HepG2 (cell line): ENCODE measurements at regions not wholly inside any gene's neighbourhood (a gene's known extent, or its start where the extent isn't known, plus 50 kb on each side); places are given as distances from the start of the nearest gene placed in this dataset.

ENCODE experiments used
- ATAC-seq: fragments of 200-7000 bp; cut with Tn5 transposase; 3 replicates; pipeline ENCODE4 v1.9.1; 2020; ENCODE audit warnings: mild to moderate bottlenecking, moderate library complexity
- BruUV-seq: library from RNA; stranded (reverse); fragments of 400-500 nt; replicated peaks from 2 replicates; lab custom pipeline; 2021; lab: Mats Ljungman, UMichigan
- CTCF ChIA-PET: fragments of 300-600 bp; formaldehyde crosslinking; extraction: SDS; loops from one replicate; lab custom pipeline; 2021; ENCODE audit warnings: low total read pairs, inconsistent platforms, low intra/inter-chr PET ratio; lab: Yijun Ruan, JAX
- POLR2A ChIA-PET: fragments of 350-600 bp; sonication (Branson Sonifier 250); formaldehyde crosslinking; loops from one replicate; lab custom pipeline; 2020; ENCODE audit warnings: antibody characterized with exemption, inconsistent platforms; lab: Yijun Ruan, JAX
- DNase-seq: peaks from one replicate; pipeline ENCODE4 v3.0.0-alpha.2; 2015; ENCODE audit warnings: low spot score
- FAIRE-seq: peaks from 3 replicates; lab custom pipeline; 2011; peaks lifted over from hg19 to GRCh38; lab: Jason Lieb, UNC
- H2AFZ ChIP-seq: one replicate; pipeline ENCODE4 v1.6.1; 2011; ENCODE audit warnings: low read length, inconsistent platforms
- H3K27ac ChIP-seq: fragments of 300-600 bp; 3 replicates; pipeline ENCODE4 v1.8.0; 2011; ENCODE audit warnings: mixed run types, mild to moderate bottlenecking, mixed read lengths, low read length, inconsistent platforms; ENCODE audit not compliant: insufficient read depth; ENCODE audit errors: extremely low read length
- H3K27me3 ChIP-seq, 2 experiments: fragments of 200-600 bp in 1 of 2; 2 replicates in 1 of 2; 3 replicates in 1 of 2; pipeline versions ENCODE4 v1.6.0 to v1.8.0; 2011; ENCODE audit warnings: low read length in 2 of 2, mild to moderate bottlenecking in 2 of 2, moderate library complexity in 2 of 2, inconsistent platforms in 1 of 2; ENCODE audit not compliant: insufficient read depth in 2 of 2, control insufficient read depth in 1 of 2
- H3K36me3 ChIP-seq, 2 experiments: fragments of 200-600 bp in 1 of 2; replicated peaks in 1 of 2; 2 replicates in 1 of 2; 3 replicates in 1 of 2; pipeline versions ENCODE4 v1.5.1 to v1.8.0; 2011; ENCODE audit warnings: low read length in 2 of 2, inconsistent platforms in 1 of 2; ENCODE audit not compliant: insufficient read depth in 2 of 2, control insufficient read depth in 1 of 2
- H3K4me1 ChIP-seq: 2 replicates; pipeline ENCODE4 v1.5.1; 2012; ENCODE audit warnings: low read length, inconsistent platforms; ENCODE audit not compliant: insufficient read depth
- H3K4me2 ChIP-seq: 2 replicates; pipeline ENCODE4 v1.6.0; 2011; ENCODE audit warnings: low read depth, low read length, inconsistent platforms
- H3K4me3 ChIP-seq, 3 experiments: fragments of 200-600 bp in 1 of 3; sonication (generic), shearing (Covaris generic) in 1 of 3; replicated peaks in 1 of 3; 2 replicates each; pipeline ENCODE4 v1.5.1; 2011 to 2016; ENCODE audit warnings: low read length in 3 of 3, inconsistent platforms in 2 of 3, low read depth in 2 of 3, mild to moderate bottlenecking in 2 of 3, control low read depth in 1 of 3, mixed read lengths in 1 of 3; ENCODE audit not compliant: insufficient read depth in 1 of 3
- H3K79me2 ChIP-seq: one replicate; pipeline ENCODE4 v1.6.1; 2011; ENCODE audit warnings: low read length, inconsistent platforms; ENCODE audit not compliant: insufficient read depth
- H3K9ac ChIP-seq: 2 replicates; pipeline ENCODE4 v1.6.0; 2011; ENCODE audit warnings: mild to moderate bottlenecking, low read depth, low read length, inconsistent platforms; ENCODE audit not compliant: insufficient read depth
- H3K9me3 ChIP-seq: 2 replicates; pipeline ENCODE4 v1.5.1; 2012; ENCODE audit warnings: mild to moderate bottlenecking, low read length
- H4K20me1 ChIP-seq: 2 replicates; pipeline ENCODE4 v1.6.0; 2011; ENCODE audit warnings: inconsistent platforms, mild to moderate bottlenecking, low read length, moderate library complexity; ENCODE audit not compliant: insufficient read depth
- CBFB ChIP-seq: sonication (generic); formaldehyde crosslinking; IDR thresholded peaks from 2 replicates; pipeline ENCODE4 v1.4.0; 2020; ENCODE audit warnings: missing genetic modification reagents
- RBFOX2 ChIP-seq: fragments of 200-400 bp; formaldehyde crosslinking; IDR thresholded peaks from 2 replicates; pipeline ENCODE4 v1.6.1; 2017; ENCODE audit warnings: low read depth, mild to moderate bottlenecking, low read length
- SIX4 ChIP-seq: sonication (generic); formaldehyde crosslinking; IDR thresholded peaks from 2 replicates; pipeline ENCODE4 v1.4.0; 2020; ENCODE audit warnings: missing genetic modification reagents
- TAF15 ChIP-seq: fragments of 200-400 bp; formaldehyde crosslinking; IDR thresholded peaks from one replicate; pipeline ENCODE4 v1.6.1; 2018; ENCODE audit warnings: mild to moderate bottlenecking, low read depth, low read length; ENCODE audit not compliant: poor library complexity, severe bottlenecking
- ZNF331 ChIP-seq: sonication (generic); formaldehyde crosslinking; IDR thresholded peaks from 2 replicates; pipeline ENCODE4 v1.4.0; 2020; ENCODE audit warnings: missing genetic modification reagents
- ZNF616 ChIP-seq: sonication (generic); formaldehyde crosslinking; IDR thresholded peaks from 2 replicates; pipeline ENCODE4 v1.5.0; 2020; ENCODE audit warnings: low read depth, mild to moderate bottlenecking, missing genetic modification reagents
- WGBS: methylation state at CpG from one replicate; pipeline ENCODE4 v1.1.6; 2017; ENCODE audit warnings: low lambda C conversion rate; 5-methylcytosine and 5-hydroxymethylcytosine counted together
- in situ Hi-C: cut with HindIII; loops from 2 replicates; pipeline ENCODE4 v1.10.0; 2017; ENCODE audit warnings: low pct_unique_long_range_greater_than_20kb; ENCODE audit not compliant: extremely low pct_ligation_motif_present
- intact Hi-C: fragments of 100-400 bp; cut with micrococcal nuclease; formaldehyde crosslinking; loops from one replicate; pipeline ENCODE4 v1.10.0; 2022; ENCODE audit not compliant: unreplicated experiment
- TF ChIP-seq, protein P1 (sequence below): sonication (generic); formaldehyde crosslinking; IDR thresholded peaks from 2 replicates; pipeline ENCODE4 v1.4.0; 2020; ENCODE audit warnings: mild to moderate bottlenecking, missing genetic modification reagents
- TF ChIP-seq, protein P2 (sequence below), 2 experiments: fragments of 450-650 bp in 1 of 2; sonication (generic) in 1 of 2; formaldehyde crosslinking in 1 of 2; IDR thresholded peaks; 2 replicates each; pipeline versions ENCODE4 v1.6.1 to v1.8.0; 2016 to 2022; ENCODE audit warnings: antibody characterized with exemption in 1 of 2, mild to moderate bottlenecking in 1 of 2, missing genetic modification reagents in 1 of 2
- TF ChIP-seq, protein P3 (sequence below): IDR thresholded peaks from 2 replicates; pipeline ENCODE4 v1.6.1; 2016; ENCODE audit warnings: control low read depth
- TF ChIP-seq, protein P4 (sequence below), 2 experiments: sonication (generic) in 1 of 2; formaldehyde crosslinking in 1 of 2; IDR thresholded peaks; 2 replicates each; pipeline versions ENCODE4 v1.4.0 to v1.6.1; 2018 to 2020; ENCODE audit warnings: missing genetic modification reagents in 2 of 2, borderline replicate concordance in 1 of 2, low read depth in 1 of 2, mild to moderate bottlenecking in 1 of 2, missing biosample characterization in 1 of 2

DNA sequence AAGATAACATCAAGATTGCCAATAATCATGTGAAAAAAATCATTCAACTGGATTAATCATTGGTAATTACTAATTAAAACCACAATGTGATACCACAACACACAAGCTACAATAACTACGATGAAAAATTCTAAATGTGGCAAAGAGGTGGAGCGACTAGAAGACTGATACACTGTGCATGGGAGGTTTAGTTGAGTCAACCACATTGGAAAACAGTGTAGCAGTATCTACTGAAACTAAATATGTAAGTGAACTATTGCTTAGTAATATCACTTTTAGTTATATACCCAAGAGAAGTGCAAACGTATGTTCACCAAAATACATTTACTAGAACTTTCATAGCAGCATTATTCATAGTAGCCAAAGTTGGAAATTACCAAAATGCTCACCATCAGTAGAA lies 359.9 kb downstream of the ETS1 start (continued):
- TF ChIP-seq SIX4: no peak
- no peak for TF ChIP-seq ZNF331 (CRISPR knock-in tag)
- TF ChIP-seq, protein P1, sequence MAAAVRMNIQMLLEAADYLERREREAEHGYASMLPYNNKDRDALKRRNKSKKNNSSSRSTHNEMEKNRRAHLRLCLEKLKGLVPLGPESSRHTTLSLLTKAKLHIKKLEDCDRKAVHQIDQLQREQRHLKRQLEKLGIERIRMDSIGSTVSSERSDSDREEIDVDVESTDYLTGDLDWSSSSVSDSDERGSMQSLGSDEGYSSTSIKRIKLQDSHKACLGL: no peak

DNA sequence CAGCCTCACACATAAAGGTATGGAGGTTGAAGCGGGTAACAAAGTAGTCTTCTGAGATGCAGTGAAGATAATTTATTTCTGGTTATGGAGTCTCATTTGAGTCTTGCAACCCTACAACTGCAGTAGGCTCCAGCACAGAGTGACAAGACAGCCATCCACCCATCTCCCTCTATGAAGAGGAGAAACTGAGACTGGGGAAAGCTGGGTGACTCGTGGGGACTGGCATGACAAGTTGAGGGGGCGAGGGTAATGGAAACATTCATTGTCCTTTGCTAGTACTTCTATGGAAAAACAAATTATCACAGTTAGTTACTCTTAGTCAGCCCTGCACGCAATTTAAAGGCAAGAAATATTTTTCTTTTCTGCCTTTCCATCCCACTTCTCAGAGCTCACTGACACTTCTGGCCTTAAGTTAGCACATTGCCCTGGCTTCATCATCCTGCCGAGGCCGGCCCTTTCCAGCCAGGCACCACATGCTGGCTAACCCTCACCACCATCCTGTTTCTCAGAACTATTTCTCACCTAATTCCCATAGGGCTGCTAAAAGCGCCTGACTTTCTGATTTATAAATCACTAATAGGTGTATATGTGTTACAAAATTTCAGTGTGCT lies 361.1 kb downstream of the ETS1 start:
- in situ Hi-C loops (no loop called here), intact Hi-C loops (no loop called here)
- Histone ChIP-seq H3K4me1 (no peaks in the 10 kb centered on the region), H3K4me2 (no peak overlapping the region), H3K4me3 (no peak overlapping the region), H4K20me1 (no peaks in the 10 kb centered on the region), H2AFZ (no peak overlapping the region), H3K9ac (no peak overlapping the region), H3K27ac (no peak overlapping the region), H3K27me3 (no peaks in the 10 kb centered on the region), H3K9me3 (no peaks in the 10 kb centered on the region), H3K36me3 (no peaks in the 10 kb centered on the region), H3K79me2 (no peaks in the 10 kb centered on the region)
- ChIA-PET CTCF (no interaction called here), POLR2A (no interaction called here)
- WGBS: 4% methylated on average over 7 of the region's 7 CpGs
- no peak for DNase-seq
- no TSS peak for BruUV-seq
- no peak for ATAC-seq
- no peak for FAIRE-seq
- TF ChIP-seq, protein P2, sequence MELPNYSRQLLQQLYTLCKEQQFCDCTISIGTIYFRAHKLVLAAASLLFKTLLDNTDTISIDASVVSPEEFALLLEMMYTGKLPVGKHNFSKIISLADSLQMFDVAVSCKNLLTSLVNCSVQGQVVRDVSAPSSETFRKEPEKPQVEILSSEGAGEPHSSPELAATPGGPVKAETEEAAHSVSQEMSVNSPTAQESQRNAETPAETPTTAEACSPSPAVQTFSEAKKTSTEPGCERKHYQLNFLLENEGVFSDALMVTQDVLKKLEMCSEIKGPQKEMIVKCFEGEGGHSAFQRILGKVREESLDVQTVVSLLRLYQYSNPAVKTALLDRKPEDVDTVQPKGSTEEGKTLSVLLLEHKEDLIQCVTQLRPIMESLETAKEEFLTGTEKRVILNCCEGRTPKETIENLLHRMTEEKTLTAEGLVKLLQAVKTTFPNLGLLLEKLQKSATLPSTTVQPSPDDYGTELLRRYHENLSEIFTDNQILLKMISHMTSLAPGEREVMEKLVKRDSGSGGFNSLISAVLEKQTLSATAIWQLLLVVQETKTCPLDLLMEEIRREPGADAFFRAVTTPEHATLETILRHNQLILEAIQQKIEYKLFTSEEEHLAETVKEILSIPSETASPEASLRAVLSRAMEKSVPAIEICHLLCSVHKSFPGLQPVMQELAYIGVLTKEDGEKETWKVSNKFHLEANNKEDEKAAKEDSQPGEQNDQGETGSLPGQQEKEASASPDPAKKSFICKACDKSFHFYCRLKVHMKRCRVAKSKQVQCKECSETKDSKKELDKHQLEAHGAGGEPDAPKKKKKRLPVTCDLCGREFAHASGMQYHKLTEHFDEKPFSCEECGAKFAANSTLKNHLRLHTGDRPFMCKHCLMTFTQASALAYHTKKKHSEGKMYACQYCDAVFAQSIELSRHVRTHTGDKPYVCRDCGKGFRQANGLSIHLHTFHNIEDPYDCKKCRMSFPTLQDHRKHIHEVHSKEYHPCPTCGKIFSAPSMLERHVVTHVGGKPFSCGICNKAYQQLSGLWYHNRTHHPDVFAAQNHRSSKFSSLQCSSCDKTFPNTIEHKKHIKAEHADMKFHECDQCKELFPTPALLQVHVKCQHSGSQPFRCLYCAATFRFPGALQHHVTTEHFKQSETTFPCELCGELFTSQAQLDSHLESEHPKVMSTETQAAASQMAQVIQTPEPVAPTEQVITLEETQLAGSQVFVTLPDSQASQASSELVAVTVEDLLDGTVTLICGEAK (IDR thresholded peaks at IDR 0.05): no peak
- TF ChIP-seq, protein P2 (CRISPR knock-in tag; IDR thresholded peaks at IDR 0.05): no peak
- TF ChIP-seq CBFB (CRISPR knock-in tag) (no peak), TAF15 (no peak), RBFOX2 (no peak), ZNF616 (CRISPR knock-in tag) (no peak)
- TF ChIP-seq, protein P3, sequence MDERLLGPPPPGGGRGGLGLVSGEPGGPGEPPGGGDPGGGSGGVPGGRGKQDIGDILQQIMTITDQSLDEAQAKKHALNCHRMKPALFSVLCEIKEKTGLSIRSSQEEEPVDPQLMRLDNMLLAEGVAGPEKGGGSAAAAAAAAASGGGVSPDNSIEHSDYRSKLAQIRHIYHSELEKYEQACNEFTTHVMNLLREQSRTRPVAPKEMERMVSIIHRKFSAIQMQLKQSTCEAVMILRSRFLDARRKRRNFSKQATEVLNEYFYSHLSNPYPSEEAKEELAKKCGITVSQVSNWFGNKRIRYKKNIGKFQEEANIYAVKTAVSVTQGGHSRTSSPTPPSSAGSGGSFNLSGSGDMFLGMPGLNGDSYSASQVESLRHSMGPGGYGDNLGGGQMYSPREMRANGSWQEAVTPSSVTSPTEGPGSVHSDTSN (CRISPR knock-in tag): no peak
- TF ChIP-seq, protein P4, sequence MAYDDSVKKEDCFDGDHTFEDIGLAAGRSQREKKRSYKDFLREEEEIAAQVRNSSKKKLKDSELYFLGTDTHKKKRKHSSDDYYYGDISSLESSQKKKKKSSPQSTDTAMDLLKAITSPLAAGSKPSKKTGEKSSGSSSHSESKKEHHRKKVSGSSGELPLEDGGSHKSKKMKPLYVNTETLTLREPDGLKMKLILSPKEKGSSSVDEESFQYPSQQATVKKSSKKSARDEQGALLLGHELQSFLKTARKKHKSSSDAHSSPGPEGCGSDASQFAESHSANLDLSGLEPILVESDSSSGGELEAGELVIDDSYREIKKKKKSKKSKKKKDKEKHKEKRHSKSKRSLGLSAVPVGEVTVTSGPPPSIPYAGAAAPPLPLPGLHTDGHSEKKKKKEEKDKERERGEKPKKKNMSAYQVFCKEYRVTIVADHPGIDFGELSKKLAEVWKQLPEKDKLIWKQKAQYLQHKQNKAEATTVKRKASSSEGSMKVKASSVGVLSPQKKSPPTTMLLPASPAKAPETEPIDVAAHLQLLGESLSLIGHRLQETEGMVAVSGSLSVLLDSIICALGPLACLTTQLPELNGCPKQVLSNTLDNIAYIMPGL (CRISPR knock-in tag; IDR thresholded peaks at IDR 0.05; ENCODE audit: borderline replicate concordance in 1 of 2, low read depth in 1 of 2): no peak
